GM12874 (cell line): ENCODE measurements at regions not wholly inside any gene's neighbourhood (a gene's known extent, or its start where the extent isn't known, plus 50 kb on each side); places are given as distances from the start of the nearest gene placed in this dataset.
A peak's percentile ranks its signal among the peaks of the same experiment; 100 is the strongest.

Source experiments
- CTCF ChIP-seq: IDR thresholded peaks from 2 replicates; pipeline ENCODE4 v1.5.1; 2011; ENCODE audit warnings: low read depth, mild to moderate bottlenecking, control low read depth, low read length, moderate library complexity; ENCODE audit not compliant: insufficient read depth

GRCh38 chr2:190771726-190772125 is 108.9 kb upstream of the GLS start:
- no peak for TF ChIP-seq CTCF

DNA sequence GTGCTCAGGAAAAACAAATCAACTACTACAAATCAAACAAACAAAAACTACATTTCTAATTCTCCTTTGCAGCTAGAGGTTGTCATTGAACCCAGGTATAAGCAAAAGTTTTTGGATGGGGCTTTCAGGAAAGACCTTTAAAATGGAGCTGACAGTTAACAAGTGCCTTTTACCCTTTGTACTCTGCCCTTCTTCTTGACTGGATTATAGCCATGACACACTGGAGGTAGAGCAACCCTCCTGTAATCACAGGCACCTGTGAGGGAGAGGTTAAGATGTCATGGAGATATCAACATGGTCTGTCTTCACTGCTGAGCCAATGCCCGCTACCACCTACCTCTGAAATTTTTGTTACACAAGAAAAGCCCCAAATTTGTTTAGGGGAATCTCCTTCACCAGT is 100.0 kb upstream of the GLS start:
- no peak for TF ChIP-seq CTCF

DNA sequence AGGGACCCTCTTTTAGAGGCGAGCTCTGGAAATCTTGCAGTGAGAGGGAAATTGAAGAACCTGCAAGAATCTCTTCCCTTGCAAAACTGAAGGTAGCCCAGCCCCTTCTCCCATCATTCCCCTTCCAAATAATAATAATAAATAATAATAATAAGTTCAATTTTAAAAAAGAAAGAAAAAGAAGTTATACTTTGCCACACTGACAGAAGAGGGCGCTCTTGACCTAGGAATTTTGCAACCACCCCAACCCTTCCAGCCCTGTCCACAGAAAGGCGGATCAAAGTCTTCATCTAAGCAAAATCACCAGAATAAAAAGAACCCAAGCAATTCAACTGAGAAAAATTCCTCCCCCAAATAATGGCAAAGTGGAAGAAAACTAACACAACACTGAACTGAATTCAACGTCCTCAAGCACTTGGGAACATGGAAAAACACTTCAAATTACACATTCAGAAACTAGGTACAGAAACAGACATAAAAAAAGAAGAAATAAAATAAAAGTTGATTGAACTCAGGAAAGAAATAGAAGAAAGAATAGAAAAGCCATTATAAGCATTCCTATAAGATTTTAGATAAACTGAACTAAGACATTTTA is 98.9 kb upstream of the GLS start:
- peak; percentile 50 for TF ChIP-seq CTCF

- no peak for TF ChIP-seq CTCF
These were observed 98.4 kb upstream of the GLS start for GRCh38 chr2:190782264-190782663.

- no peak for TF ChIP-seq CTCF
These were observed 96.9 kb upstream of the GLS start for GRCh38 chr2:190783513-190784263.

- no peak for TF ChIP-seq CTCF
These were observed 95.3 kb upstream of the GLS start for GRCh38 chr2:190785334-190785733.

GRCh38 chr2:190786404-190787166 is 94.0 kb upstream of the GLS start:
- no peak for TF ChIP-seq CTCF
